IPS-NIHi7 (cell line): ENCODE measurements at regions not wholly inside any gene's neighbourhood (a gene's known extent, or its start where the extent isn't known, plus 50 kb on each side); places are given as distances from the start of the nearest gene placed in this dataset.

Experiments
- DNase-seq: peaks from one replicate; pipeline ENCODE4 v3.0.0; 2012; ENCODE audit warnings: mixed read lengths; ENCODE audit errors: extremely low spot score

GRCh38 chr4:152159773-152160172 is 376.1 kb downstream of the FBXW7 start:
- no peak for DNase-seq

- DNase-seq = no peak
Measured at GRCh38 chr4:152158225-152158624, 377.7 kb downstream of the FBXW7 start.

- DNase-seq = no peak
Measured at GRCh38 chr4:152157629-152158028, 378.3 kb downstream of the FBXW7 start.

GRCh38 chr4:152156442-152156841 is 379.4 kb downstream of the FBXW7 start:
- peak; percentile 25 for DNase-seq

- DNase-seq = no peak
Measured at GRCh38 chr4:152155070-152155469, 380.8 kb downstream of the FBXW7 start.

GRCh38 chr4:152154433-152154832 is 381.5 kb downstream of the FBXW7 start:
- no peak for DNase-seq

GRCh38 chr4:152153476-152154270 is 382.2 kb downstream of the FBXW7 start:
- no peak for DNase-seq

- DNase-seq = no peak
Measured at GRCh38 chr4:152150214-152150613, 385.7 kb downstream of the FBXW7 start.

GRCh38 chr4:152149745-152150144 is 386.1 kb downstream of the FBXW7 start:
- no peak for DNase-seq

- no peak for DNase-seq
Measured at GRCh38 chr4:152148057-152148456, 387.2 kb upstream of the GATB start.

- DNase-seq = no peak
Measured at GRCh38 chr4:152146244-152146643, 385.4 kb upstream of the GATB start.

GRCh38 chr4:152143806-152144205 is 383.0 kb upstream of the GATB start:
- DNase-seq = no peak

- no peak for DNase-seq
Measured at GRCh38 chr4:152138451-152138850, 377.6 kb upstream of the GATB start.

- no peak for DNase-seq
Measured at GRCh38 chr4:152132776-152133175, 372.0 kb upstream of the GATB start.

GRCh38 chr4:152128356-152128755 is 367.5 kb upstream of the GATB start:
- no peak for DNase-seq

GRCh38 chr4:152126238-152126637 is 365.4 kb upstream of the GATB start:
- DNase-seq = no peak

- no peak for DNase-seq
Measured at GRCh38 chr4:152118819-152119553, 358.2 kb upstream of the GATB start.

GRCh38 chr4:152117933-152118507 is 357.2 kb upstream of the GATB start:
- no peak for DNase-seq

- DNase-seq = no peak
Measured at GRCh38 chr4:152117520-152117919, 356.7 kb upstream of the GATB start.

- DNase-seq = no peak
Measured at GRCh38 chr4:152117054-152117453, 356.2 kb upstream of the GATB start.

- no peak for DNase-seq
Measured at GRCh38 chr4:152115794-152116193, 355.0 kb upstream of the GATB start.

GRCh38 chr4:152115118-152115517 is 354.3 kb upstream of the GATB start:
- DNase-seq = no peak

GRCh38 chr4:152114562-152114961 is 353.8 kb upstream of the GATB start:
- DNase-seq = no peak
